ENCODE measurements at regions not wholly inside any gene's neighbourhood (a gene's known extent, or its start where the extent isn't known, plus 50 kb on each side); places are given as distances from the start of the nearest gene placed in this dataset.

DNA sequence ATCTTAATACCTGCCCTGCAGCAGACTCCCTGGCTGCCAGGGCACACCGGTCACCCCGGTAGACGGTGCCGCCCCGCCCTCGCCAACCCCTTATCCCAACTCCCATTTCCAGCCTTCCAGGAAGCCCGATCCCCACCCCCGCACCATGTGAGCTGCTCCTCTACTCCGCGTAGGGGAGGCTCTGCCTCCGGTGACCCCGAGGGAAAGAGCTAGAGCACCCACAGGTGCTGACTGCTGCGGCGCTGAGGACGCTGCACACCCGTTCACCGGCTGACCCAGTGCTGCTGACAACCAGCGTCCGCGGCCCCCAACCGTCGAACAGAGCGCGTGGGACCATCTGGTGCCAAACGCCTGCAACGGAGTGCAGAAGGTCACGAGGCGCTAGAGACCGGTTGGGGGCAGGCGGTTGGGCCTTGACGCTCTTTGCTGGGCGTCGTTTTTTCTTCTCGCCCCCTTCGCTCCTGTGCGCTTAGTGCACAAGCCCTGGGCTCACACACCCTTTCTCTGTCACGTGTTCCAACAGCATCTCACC is 59.6 kb upstream of the ZNF599 start:
- intact Hi-C loops (cut with micrococcal nuclease; ENCODE audit: unreplicated experiment), result no loop called here
- CTCF ChIA-PET (ENCODE audit: unreplicated experiment), result no interaction called here
- DNase-seq (ENCODE audit: low spot score), result no peak
- Histone ChIP-seq H3K4me1 (ENCODE audit: insufficient read depth, low read length, poor library complexity, severe bottlenecking) (no peaks in the 10 kb centered on the region), H3K4me3 (ENCODE audit: low read depth, low read length, poor library complexity, severe bottlenecking) (no peak overlapping the region), H3K79me2 (ENCODE audit: insufficient read depth, low read depth, low read length) (no peaks in the 10 kb centered on the region), H3K36me3 (ENCODE audit: insufficient read depth, low read length) (no peaks in the 10 kb centered on the region), H4K20me1 (ENCODE audit: insufficient read depth, low read length) (no peaks in the 10 kb centered on the region), H3K27ac (ENCODE audit: low read depth, low read length, poor library complexity, severe bottlenecking) (no peak overlapping the region), H2AFZ (ENCODE audit: low read length) (no peak overlapping the region), H3K9me2 (ENCODE audit: insufficient read depth, low read length) (no peaks in the 10 kb centered on the region), H3K9me3 (ENCODE audit: low read length) (no peaks in the 10 kb centered on the region), H3K4me2 (ENCODE audit: low read length) (no peak overlapping the region)
- TF ChIP-seq EZH2phosphoT487 (IDR thresholded peaks at IDR 0.05; ENCODE audit: borderline replicate concordance, low read depth, low read length), result no peak
- TF ChIP-seq, protein P1, sequence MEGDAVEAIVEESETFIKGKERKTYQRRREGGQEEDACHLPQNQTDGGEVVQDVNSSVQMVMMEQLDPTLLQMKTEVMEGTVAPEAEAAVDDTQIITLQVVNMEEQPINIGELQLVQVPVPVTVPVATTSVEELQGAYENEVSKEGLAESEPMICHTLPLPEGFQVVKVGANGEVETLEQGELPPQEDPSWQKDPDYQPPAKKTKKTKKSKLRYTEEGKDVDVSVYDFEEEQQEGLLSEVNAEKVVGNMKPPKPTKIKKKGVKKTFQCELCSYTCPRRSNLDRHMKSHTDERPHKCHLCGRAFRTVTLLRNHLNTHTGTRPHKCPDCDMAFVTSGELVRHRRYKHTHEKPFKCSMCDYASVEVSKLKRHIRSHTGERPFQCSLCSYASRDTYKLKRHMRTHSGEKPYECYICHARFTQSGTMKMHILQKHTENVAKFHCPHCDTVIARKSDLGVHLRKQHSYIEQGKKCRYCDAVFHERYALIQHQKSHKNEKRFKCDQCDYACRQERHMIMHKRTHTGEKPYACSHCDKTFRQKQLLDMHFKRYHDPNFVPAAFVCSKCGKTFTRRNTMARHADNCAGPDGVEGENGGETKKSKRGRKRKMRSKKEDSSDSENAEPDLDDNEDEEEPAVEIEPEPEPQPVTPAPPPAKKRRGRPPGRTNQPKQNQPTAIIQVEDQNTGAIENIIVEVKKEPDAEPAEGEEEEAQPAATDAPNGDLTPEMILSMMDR (conservative IDR thresholded peaks at IDR 0.05; ENCODE audit: low read length), result no peak
- BruUV-seq (replicated peaks), result no TSS peak
- POLR2A ChIA-PET, result no interaction called here

DNA sequence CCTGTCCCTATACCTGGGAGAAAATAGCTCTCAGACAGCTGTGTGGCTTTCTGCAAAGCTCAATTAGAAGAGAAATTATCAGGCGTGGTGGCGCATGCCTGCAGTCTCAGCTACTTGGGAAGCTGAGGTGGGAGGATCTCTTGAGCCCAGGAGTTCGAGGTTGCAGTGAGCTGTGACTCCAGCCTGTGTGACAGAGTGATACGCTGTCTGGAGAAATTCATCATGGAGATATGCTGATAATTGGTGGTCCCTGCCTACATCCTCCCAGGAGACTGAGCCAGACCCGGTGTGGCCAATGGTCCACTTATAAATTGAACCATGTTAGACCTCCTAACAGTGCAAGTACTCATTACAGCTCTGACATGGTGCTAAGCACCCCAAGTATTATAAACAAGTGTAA is 58.7 kb upstream of the ZNF599 start:
- BruUV-seq (replicated peaks), result no TSS peak
- Histone ChIP-seq H3K27ac (ENCODE audit: low read depth, low read length, poor library complexity, severe bottlenecking) (no peak overlapping the region), H3K4me1 (ENCODE audit: insufficient read depth, low read length, poor library complexity, severe bottlenecking) (no peaks in the 10 kb centered on the region), H4K20me1 (ENCODE audit: insufficient read depth, low read length) (no peaks in the 10 kb centered on the region), H3K79me2 (ENCODE audit: insufficient read depth, low read depth, low read length) (no peaks in the 10 kb centered on the region), H3K36me3 (ENCODE audit: insufficient read depth, low read length) (no peaks in the 10 kb centered on the region), H3K4me2 (ENCODE audit: low read length) (no peak overlapping the region), H2AFZ (ENCODE audit: low read length) (no peak overlapping the region), H3K9me3 (ENCODE audit: low read length) (no peaks in the 10 kb centered on the region), H3K4me3 (ENCODE audit: low read depth, low read length, poor library complexity, severe bottlenecking) (no peak overlapping the region), H3K9me2 (ENCODE audit: insufficient read depth, low read length) (no peaks in the 10 kb centered on the region)
- CTCF ChIA-PET (ENCODE audit: unreplicated experiment), result no interaction called here
- TF ChIP-seq, protein P1 (conservative IDR thresholded peaks at IDR 0.05; ENCODE audit: low read length), result no peak
- no peak for DNase-seq (ENCODE audit: low spot score)
- POLR2A ChIA-PET, result no interaction called here
- intact Hi-C loops (cut with micrococcal nuclease; ENCODE audit: unreplicated experiment), result no loop called here

DNA sequence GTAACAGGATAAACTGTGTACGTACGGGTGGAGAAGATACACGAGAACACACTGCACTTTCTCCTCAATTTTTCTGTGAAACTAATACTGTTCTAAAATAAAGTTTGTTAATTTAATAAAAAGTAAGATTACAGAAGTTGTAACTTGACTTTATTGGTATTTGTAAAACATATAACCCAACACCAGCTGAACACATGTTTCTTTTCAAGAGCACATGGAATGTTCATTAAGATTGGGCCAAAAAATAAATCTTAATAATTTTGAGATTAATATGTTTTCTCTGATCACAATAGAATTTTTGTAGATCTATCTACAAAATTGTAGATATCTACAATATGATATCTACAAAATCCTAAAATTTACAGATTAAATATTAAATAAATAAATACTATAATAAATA is 55.1 kb upstream of the ZNF599 start:
- DNase-seq (ENCODE audit: low spot score), result no peak
- H3K4me2 ChIP-seq (ENCODE audit: low read length), result no peak overlapping the region
- no peak overlapping the region for H3K27ac ChIP-seq (ENCODE audit: low read depth, low read length, poor library complexity, severe bottlenecking)
- H3K9me2 ChIP-seq (ENCODE audit: insufficient read depth, low read length), result no peaks in the 10 kb centered on the region
- H3K4me1 ChIP-seq (ENCODE audit: insufficient read depth, low read length, poor library complexity, severe bottlenecking), result no peaks in the 10 kb centered on the region
- H3K36me3 ChIP-seq (ENCODE audit: insufficient read depth, low read length), result no peaks in the 10 kb centered on the region
- no peaks in the 10 kb centered on the region for H3K79me2 ChIP-seq (ENCODE audit: insufficient read depth, low read depth, low read length)
- CTCF ChIA-PET (ENCODE audit: unreplicated experiment), result no interaction called here
- no TSS peak for BruUV-seq (replicated peaks)
- POLR2A ChIA-PET, result no interaction called here
- H3K9me3 ChIP-seq (ENCODE audit: low read length), result no peaks in the 10 kb centered on the region
- H3K4me3 ChIP-seq (ENCODE audit: low read depth, low read length, poor library complexity, severe bottlenecking), result no peak overlapping the region
- no peak overlapping the region for H2AFZ ChIP-seq (ENCODE audit: low read length)
- no peak for TF ChIP-seq EZH2phosphoT487 (IDR thresholded peaks at IDR 0.05; ENCODE audit: borderline replicate concordance, low read depth, low read length)
- TF ChIP-seq, protein P1 (conservative IDR thresholded peaks at IDR 0.05; ENCODE audit: low read length), result no peak
- H4K20me1 ChIP-seq (ENCODE audit: insufficient read depth, low read length), result no peaks in the 10 kb centered on the region
- intact Hi-C loops (cut with micrococcal nuclease; ENCODE audit: unreplicated experiment), result no loop called here
